ENCODE measurements at regions not wholly inside any gene's neighbourhood (a gene's known extent, or its start where the extent isn't known, plus 50 kb on each side); places are given as distances from the start of the nearest gene placed in this dataset.

DNA sequence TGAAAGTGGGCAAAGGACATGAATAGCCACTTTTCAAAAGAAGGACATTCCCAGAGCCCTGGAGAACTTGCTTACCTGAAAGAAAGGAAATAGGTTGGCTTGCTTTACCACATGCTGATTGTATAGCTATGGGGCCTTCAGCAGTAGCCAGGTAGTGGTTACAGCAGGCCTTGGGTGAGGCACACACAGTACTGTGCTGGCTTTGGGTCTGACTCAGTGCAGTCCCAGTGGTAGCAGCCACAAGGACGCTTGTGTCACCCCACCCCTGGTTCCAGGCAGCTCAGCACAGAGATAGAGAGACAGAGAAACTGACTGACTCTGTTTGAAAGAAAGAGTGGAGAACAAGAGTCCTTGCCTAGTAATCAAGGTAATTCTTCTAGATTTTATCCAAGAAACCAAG lies 201.0 kb upstream of the EYS start:
- TF ChIP-seq CREB1 (IDR thresholded peaks at IDR 0.05; ENCODE audit: low read depth), result no peak
- TF ChIP-seq RAD21 (IDR thresholded peaks at IDR 0.05; ENCODE audit: low read depth), result no peak
- no peak for TF ChIP-seq TEAD4 (IDR thresholded peaks at IDR 0.05)
- TF ChIP-seq NFIC (IDR thresholded peaks at IDR 0.05), result no peak
- TF ChIP-seq EGR1 (IDR thresholded peaks at IDR 0.05), result no peak
- TF ChIP-seq, protein P1, sequence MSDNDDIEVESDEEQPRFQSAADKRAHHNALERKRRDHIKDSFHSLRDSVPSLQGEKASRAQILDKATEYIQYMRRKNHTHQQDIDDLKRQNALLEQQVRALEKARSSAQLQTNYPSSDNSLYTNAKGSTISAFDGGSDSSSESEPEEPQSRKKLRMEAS (IDR thresholded peaks at IDR 0.05), result no peak
- TF ChIP-seq CEBPB (IDR thresholded peaks at IDR 0.05), result no peak
- TF ChIP-seq EP300 (IDR thresholded peaks at IDR 0.05; ENCODE audit: borderline replicate concordance), result no peak
- no peak for TF ChIP-seq YY1 (IDR thresholded peaks at IDR 0.05; ENCODE audit: low read depth)
